Heart right ventricle (tissue), 16 donors: ENCODE measurements at regions not wholly inside any gene's neighbourhood (a gene's known extent, or its start where the extent isn't known, plus 50 kb on each side); places are given as distances from the start of the nearest gene placed in this dataset.

Experiments used
- ATAC-seq, 8 donors: fragments of 200-7000 bp; cut with Tn5 transposase; one replicate each; pipeline ENCODE4 v1.9.1; 2020; ENCODE audit warnings: mild to moderate bottlenecking in 8 of 8, moderate library complexity in 8 of 8, moderate number of reproducible peaks in 1 of 8
- DNase-seq, 2 donors: peaks; one replicate each; pipeline ENCODE4 v3.0.0-alpha.2; 2020
- H3K27ac ChIP-seq, 10 donors: fragments of 200-600 bp; sonication (generic) in 2 of 10; one replicate each; pipeline versions ENCODE4 v1.5.0 to v1.8.0; 2020 to 2022; ENCODE audit warnings: mild to moderate bottlenecking in 3 of 10
- H3K27me3 ChIP-seq, 7 donors: fragments of 200-600 bp; one replicate each; pipeline ENCODE4 v1.8.0; 2021 to 2022; ENCODE audit warnings: mild to moderate bottlenecking in 2 of 7
- H3K36me3 ChIP-seq, 9 donors: fragments of 200-600 bp; sonication (generic) in 1 of 9; one replicate each; pipeline versions ENCODE4 v1.5.0 to v1.8.0; 2020 to 2022; ENCODE audit warnings: mild to moderate bottlenecking in 2 of 9
- H3K4me1 ChIP-seq, 9 donors: fragments of 200-600 bp; sonication (generic) in 1 of 9; one replicate each; pipeline versions ENCODE4 v1.5.0 to v1.8.0; 2020 to 2022; ENCODE audit warnings: mild to moderate bottlenecking in 4 of 9
- H3K4me3 ChIP-seq, 10 donors: fragments of 200-600 bp; sonication (generic) in 2 of 10; one replicate each; pipeline versions ENCODE4 v1.5.0 to v1.8.0; 2020 to 2022; ENCODE audit warnings: mild to moderate bottlenecking in 7 of 10, moderate library complexity in 2 of 10
- H3K9me3 ChIP-seq, 11 donors: fragments of 200-600 bp in 10 of 11; sonication (generic) in 2 of 11; one replicate each; pipeline versions ENCODE4 v1.5.0 to v1.8.0; 2013 to 2022; ENCODE audit warnings: mild to moderate bottlenecking in 2 of 11, control low read depth in 1 of 11, moderate library complexity in 1 of 11
- WGBS, 2 donors: extraction: QIAGEN DNeasy Blood & Tissue Kit; methylation state at CpG; one replicate each; pipeline ENCODE4 v1.1.7; 2013; ENCODE audit warnings: inconsistent platforms in 1 of 2; 5-methylcytosine and 5-hydroxymethylcytosine counted together
- intact Hi-C, 10 donors: fragments of 100-400 bp; cut with DNase I; formaldehyde crosslinking; loops; one replicate each; pipeline versions ENCODE4 v1.11.1 to v1.14.2; 2022
- TF ChIP-seq, protein P1 (sequence below), 9 donors: fragments of 200-600 bp; sonication (generic) in 2 of 9; IDR thresholded peaks; one replicate each; pipeline versions ENCODE4 v1.5.0 to v1.8.0; 2021 to 2022; ENCODE audit warnings: antibody characterized with exemption in 9 of 9, mild to moderate bottlenecking in 5 of 9, moderate library complexity in 1 of 9
- donor health status: Arrhythmogenic right ventricular cardiomyopathy.
- donor health status: ischemic (EF 13 %, LVEDD 7.1; RV severe dilation, severe dysfunction).
- donor health status: healthy with polysubstance abuse.
- donor health status: DM: no; HTN: yes; CAD: no.
- donor health status: DM: no; HTN: no; CAD: no.
- donor health status: ischemic (EF 25% LVEDD 6.9; RV normal size, moderate dysfunction).
- donor health status: ischemic (EF 25% LVEDD 5.7; RV mildly dilated, moderate dysfunction).
- donor health status: healthy.
- donor health status: DM: yes; HTN: yes; CAD: no.
- donor health status: Ischemic cardiomyopathy.
- donor health status: ischemic (EF 35%, LVEDD 5.7; RV mildly dilated, moderate dysfunction).
- donor health status: nonischemic (EF 11% LVEDD 7.7; RV severe dilation, severe dysfunction).
- donor health status: DM: yes; HTN: yes; CAD: no.
- donor health status: PGD.
- donor health status: ischemic (EF 29% LVEDD 5.4; RV normal size, mild dysfunction).
- donor health status: nonischemic (EF 23%, LVEDD 6.1; RV moderate dilation, normal function).

GRCh38 chr5:82526540-82526939 is 248.4 kb upstream of the RPS23 start:
- DNase-seq: no peak
- Histone ChIP-seq H3K27ac (no peak overlapping the region), H3K4me1 (no peaks in the 10 kb centered on the region), H3K9me3 (peaks cover 0 to 9% (median 0%) of the 10 kb centered on the region in 11 donors), H3K36me3 (no peaks in the 10 kb centered on the region), H3K27me3 (no peaks in the 10 kb centered on the region), H3K4me3 (no peak overlapping the region)
- intact Hi-C loops: no loop called here
- TF ChIP-seq, protein P1, sequence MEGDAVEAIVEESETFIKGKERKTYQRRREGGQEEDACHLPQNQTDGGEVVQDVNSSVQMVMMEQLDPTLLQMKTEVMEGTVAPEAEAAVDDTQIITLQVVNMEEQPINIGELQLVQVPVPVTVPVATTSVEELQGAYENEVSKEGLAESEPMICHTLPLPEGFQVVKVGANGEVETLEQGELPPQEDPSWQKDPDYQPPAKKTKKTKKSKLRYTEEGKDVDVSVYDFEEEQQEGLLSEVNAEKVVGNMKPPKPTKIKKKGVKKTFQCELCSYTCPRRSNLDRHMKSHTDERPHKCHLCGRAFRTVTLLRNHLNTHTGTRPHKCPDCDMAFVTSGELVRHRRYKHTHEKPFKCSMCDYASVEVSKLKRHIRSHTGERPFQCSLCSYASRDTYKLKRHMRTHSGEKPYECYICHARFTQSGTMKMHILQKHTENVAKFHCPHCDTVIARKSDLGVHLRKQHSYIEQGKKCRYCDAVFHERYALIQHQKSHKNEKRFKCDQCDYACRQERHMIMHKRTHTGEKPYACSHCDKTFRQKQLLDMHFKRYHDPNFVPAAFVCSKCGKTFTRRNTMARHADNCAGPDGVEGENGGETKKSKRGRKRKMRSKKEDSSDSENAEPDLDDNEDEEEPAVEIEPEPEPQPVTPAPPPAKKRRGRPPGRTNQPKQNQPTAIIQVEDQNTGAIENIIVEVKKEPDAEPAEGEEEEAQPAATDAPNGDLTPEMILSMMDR (IDR thresholded peaks at IDR 0.05): no peak
- WGBS, 2 donors: 75 to 92% methylated on average over 2 of the region's 2 CpGs
- ATAC-seq: no peak

GRCh38 chr5:82525626-82526025 is 247.5 kb upstream of the RPS23 start:
- Histone ChIP-seq H3K9me3 (peaks cover 0 to 9% (median 0%) of the 10 kb centered on the region in 11 donors), H3K27me3 (no peaks in the 10 kb centered on the region), H3K27ac (no peak overlapping the region), H3K4me3 (no peak overlapping the region), H3K4me1 (no peaks in the 10 kb centered on the region), H3K36me3 (no peaks in the 10 kb centered on the region)
- WGBS, 2 donors: 87 to 88% methylated on average over 3 of the region's 3 CpGs
- ATAC-seq: no peak
- TF ChIP-seq, protein P1 (IDR thresholded peaks at IDR 0.05): no peak
- no peak for DNase-seq
- intact Hi-C loops: no loop called here

GRCh38 chr5:82523633-82524032 is 245.5 kb upstream of the RPS23 start:
- Histone ChIP-seq H3K27ac (no peak overlapping the region), H3K9me3 (peaks cover 0 to 9% (median 0%) of the 10 kb centered on the region in 11 donors), H3K36me3 (no peaks in the 10 kb centered on the region), H3K4me3 (no peak overlapping the region), H3K4me1 (no peaks in the 10 kb centered on the region), H3K27me3 (no peaks in the 10 kb centered on the region)
- WGBS, 2 donors: 76 to 82% methylated on average over 2 of the region's 2 CpGs
- ATAC-seq (no peak), DNase-seq (no peak)
- intact Hi-C loops: no loop called here
- TF ChIP-seq, protein P1 (IDR thresholded peaks at IDR 0.05): no peak

GRCh38 chr5:82522897-82523296 is 244.7 kb upstream of the RPS23 start:
- Histone ChIP-seq H3K27ac (no peak overlapping the region), H3K36me3 (no peaks in the 10 kb centered on the region), H3K27me3 (no peaks in the 10 kb centered on the region), H3K4me1 (no peaks in the 10 kb centered on the region), H3K4me3 (no peak overlapping the region), H3K9me3 (peaks cover 0 to 2% (median 0%) of the 10 kb centered on the region in 11 donors)
- 81% methylated on average over 7 of the region's 7 CpGs for WGBS, 2 donors
- intact Hi-C loops: no loop called here
- DNase-seq: no peak
- ATAC-seq: no peak
- TF ChIP-seq, protein P1 (IDR thresholded peaks at IDR 0.05): no peak
